PFSK-1 (cell line): ENCODE measurements at regions not wholly inside any gene's neighbourhood (a gene's known extent, or its start where the extent isn't known, plus 50 kb on each side); places are given as distances from the start of the nearest gene placed in this dataset.

ENCODE experiments used
- POLR2AphosphoS5 ChIP-seq: IDR thresholded peaks from 2 replicates; pipeline ENCODE4 v1.6.1; 2012; ENCODE audit warnings: low read depth, mild to moderate bottlenecking, control low read depth, low read length, moderate library complexity
- SIN3A ChIP-seq: IDR thresholded peaks from 2 replicates; pipeline ENCODE4 v1.6.1; 2012; ENCODE audit warnings: mild to moderate bottlenecking, low read length, moderate library complexity, borderline replicate concordance; ENCODE audit not compliant: insufficient read depth

DNA sequence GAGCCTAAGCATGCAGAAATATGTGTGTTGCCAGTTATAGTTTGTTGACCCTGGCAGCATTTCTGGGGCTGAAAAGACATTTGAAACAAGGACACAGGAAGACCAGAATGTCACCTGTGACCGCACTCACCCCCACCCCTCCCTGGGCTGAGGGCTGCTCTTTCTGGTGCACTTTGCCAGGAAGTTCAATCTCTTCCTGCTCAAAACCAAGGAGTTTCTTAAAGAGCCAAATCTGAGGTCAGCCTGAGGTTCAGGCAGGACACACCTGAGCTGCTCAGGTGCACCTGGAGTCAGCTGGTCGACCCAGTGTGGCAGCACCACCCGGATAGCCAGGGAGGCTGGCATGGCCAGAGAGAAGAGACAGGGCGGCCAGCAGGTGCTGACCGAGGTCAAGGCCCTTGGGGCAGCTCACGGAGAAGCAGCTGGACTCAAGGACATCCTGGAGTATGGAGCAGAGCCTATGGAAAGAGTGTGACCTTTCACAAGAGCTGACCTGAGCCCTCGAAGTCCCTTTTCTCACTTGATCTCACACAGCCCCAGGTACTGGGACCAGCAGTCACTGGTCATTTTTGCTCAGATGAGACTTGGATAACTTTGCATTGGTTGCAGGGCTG is 376.9 kb upstream of the IRX4 start:
- no peak for TF ChIP-seq POLR2AphosphoS5
- TF ChIP-seq SIN3A: no peak
